GM18502 (cell line): ENCODE measurements at regions not wholly inside any gene's neighbourhood (a gene's known extent, or its start where the extent isn't known, plus 50 kb on each side); places are given as distances from the start of the nearest gene placed in this dataset.

ENCODE experiments used
- ATAC-seq: cut with Tn5 transposase; IDR thresholded peaks from one replicate; pipeline ENCODE4 v1.9.1; 2021; ENCODE audit warnings: mild to moderate bottlenecking; ENCODE audit not compliant: unreplicated experiment, poor library complexity

- no peak for ATAC-seq
These were observed 459.9 kb upstream of the CELF4 start for GRCh38 chr18:38025433-38026038.

GRCh38 chr18:38023871-38024270 is 458.3 kb upstream of the CELF4 start:
- no peak for ATAC-seq

GRCh38 chr18:38022234-38022633 is 456.6 kb upstream of the CELF4 start:
- ATAC-seq, result no peak

DNA sequence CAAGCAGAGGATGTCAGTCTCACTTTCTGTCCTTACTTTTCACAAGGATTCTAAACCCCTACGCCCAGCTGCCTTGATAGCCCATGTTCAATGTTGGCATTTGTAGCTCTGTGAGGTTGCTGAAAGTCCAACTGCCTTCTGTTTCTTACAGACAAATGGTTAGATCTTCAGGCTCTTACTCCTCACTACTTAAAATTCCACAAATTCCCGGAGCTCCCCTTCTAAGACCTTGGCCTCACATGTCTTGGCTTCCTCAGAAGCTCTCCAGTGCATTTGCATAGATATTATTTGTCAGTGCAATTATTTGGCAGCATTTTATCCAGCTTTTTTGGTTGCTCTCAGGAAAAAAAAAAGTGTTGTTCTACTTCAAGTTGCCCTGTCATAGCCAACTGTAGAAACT is 453.7 kb upstream of the CELF4 start:
- no peak for ATAC-seq

GRCh38 chr18:38010971-38011857 is 445.6 kb upstream of the CELF4 start:
- ATAC-seq, result no peak

GRCh38 chr18:38010037-38010436 is 444.4 kb upstream of the CELF4 start:
- ATAC-seq, result no peak

DNA sequence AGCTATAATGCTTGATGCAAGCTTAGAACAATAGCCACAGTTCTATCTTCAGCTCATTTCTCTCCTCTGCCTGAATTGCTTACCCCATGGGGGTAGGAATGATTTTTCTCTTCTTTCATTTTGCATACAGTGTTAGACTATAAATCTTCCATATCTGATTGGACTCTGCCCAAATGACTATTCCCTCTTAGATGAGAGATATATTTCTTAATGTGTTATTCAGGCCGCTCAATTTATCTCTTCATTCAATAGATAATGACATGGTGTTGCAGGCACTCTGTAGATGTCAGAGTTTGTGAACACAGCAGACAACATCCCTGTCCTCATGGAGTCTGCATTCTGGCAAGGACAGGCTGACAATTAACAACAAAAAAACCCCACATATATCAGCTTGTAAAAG is 443.7 kb upstream of the CELF4 start:
- no peak for ATAC-seq

DNA sequence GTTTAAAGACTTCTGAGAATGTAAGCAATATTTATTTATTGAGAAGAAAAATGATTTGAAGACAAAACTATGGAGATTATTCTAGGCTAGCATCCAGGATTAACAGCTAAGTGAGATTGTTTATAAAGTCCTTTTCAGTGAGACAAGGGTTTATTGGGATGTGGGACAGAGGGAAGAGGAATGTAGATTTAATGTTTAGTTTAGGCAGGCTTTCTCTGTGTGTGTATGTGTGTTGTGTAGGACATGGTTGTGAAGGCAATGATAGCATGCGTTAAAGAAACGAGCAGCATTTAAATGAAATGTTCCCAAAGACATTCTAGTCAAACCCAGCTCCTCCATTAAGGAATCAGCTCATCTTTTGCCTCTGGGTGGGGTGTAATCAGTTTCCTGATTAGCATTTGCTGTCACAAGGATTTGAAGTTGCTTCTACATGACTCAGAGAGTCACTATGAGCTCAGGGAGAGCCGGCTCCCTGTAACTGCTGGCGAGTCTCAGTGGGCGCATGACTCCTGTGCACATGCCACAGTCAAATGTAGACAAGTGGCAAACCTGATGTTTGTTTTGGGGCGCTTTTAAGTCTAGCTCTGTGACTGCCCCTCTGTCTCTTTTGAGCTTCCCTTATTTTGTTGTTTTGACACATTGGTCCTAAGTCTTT is 442.2 kb upstream of the CELF4 start:
- ATAC-seq, result no peak

- no peak for ATAC-seq
These were observed 441.4 kb upstream of the CELF4 start for GRCh38 chr18:38007026-38007425.

DNA sequence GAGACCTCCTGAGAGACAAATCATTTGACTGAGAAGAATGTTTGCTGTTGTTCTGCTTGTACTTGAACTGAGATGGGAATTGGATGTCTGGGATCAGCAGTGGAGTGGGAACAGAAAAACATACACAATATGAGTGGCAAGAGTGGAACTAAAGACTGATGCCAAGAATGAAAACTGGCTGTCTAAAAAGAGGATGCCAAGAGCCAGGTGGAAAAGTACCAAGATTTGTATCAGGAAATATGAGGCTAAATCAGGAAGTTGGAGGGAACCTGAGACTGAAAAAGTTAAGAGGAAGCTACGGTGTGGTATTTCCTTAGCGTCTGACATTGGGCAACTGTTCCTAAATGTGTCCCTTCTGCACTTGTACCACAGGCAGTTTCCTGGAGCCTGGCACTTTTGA is 440.9 kb upstream of the CELF4 start:
- no peak for ATAC-seq

GRCh38 chr18:37997695-37998094 is 432.1 kb upstream of the CELF4 start:
- no peak for ATAC-seq

- no peak for ATAC-seq
These were observed 422.3 kb upstream of the CELF4 start for GRCh38 chr18:37987901-37988300.

DNA sequence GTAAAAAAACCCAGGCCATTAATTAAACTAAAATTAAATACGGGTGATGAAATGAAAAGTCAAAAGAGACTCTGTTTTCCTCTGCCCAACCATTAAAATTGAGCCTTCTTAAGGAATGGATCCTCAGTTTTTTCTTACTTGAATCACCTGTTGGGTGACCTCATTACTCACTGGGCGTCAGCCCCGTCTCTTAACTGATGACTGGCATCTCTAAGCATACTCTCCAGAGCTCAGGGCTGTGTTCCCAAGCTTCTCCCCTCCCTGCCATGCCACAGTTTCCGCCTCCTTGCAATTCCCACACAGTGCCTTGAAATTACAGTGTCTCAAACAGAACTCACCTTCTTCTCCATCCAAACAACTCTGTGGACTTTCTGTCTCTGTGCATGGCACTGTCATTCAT is 421.1 kb upstream of the CELF4 start:
- ATAC-seq, result no peak

GRCh38 chr18:37985126-37985525 is 419.5 kb upstream of the CELF4 start:
- ATAC-seq, result no peak

DNA sequence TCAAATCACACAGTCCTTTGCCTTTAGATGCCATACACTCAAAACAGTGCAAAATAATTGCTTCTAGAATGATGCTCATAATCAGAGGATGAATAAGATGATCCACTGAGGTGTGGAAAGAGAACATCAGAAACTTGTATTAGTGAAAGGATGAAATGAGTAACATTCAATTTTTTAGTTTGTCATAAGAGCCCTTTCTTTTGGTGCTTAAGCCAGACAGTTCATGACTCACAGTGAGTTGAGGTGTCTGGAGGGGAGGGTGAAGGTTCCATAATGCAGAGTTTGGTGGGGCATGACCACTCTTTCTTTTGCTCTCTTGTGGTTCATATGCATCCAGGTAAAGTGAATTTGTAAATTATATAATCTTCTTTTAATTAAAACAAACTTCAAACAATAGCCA is 415.0 kb upstream of the CELF4 start:
- ATAC-seq, result no peak

DNA sequence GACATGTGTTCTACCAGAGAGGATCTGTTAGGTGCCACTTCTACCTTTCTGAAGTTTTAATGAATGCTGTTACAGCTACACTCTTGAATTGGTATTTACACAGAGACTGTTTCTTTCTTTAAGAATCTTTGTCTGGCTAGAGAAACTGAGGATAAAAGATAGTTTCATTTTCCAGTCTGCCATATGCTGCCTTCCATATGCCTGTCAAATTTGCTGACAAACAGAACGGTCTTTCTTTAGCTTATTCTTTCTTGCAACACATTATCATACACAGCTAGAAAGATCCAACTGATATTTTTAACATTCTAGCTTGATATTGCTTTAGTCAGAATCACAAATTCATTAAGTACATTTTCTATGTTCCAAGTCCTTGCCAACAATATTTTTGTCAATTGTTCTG is 409.8 kb upstream of the CELF4 start:
- ATAC-seq, result no peak

- ATAC-seq, result no peak
These were observed 401.7 kb upstream of the CELF4 start for GRCh38 chr18:37967261-37967660.

- ATAC-seq, result no peak
These were observed 400.0 kb upstream of the CELF4 start for GRCh38 chr18:37965572-37965970.

GRCh38 chr18:37964885-37965571 is 399.4 kb upstream of the CELF4 start:
- ATAC-seq, result no peak

- no peak for ATAC-seq
These were observed 398.2 kb upstream of the CELF4 start for GRCh38 chr18:37963837-37964236.
